Testis (tissue), 2 donors: ENCODE measurements at regions not wholly inside any gene's neighbourhood (a gene's known extent, or its start where the extent isn't known, plus 50 kb on each side); places are given as distances from the start of the nearest gene placed in this dataset.

ENCODE experiments used
- CTCF ChIP-seq, 3 experiments: fragments of 450-650 bp in 2 of 3; fragments of 200-600 bp in 1 of 3; sonication (generic) in 1 of 3; IDR thresholded peaks; one replicate each; pipeline ENCODE4 v1.5.1; 2016 to 2019; ENCODE audit warnings: antibody characterized with exemption in 3 of 3, mild to moderate bottlenecking in 2 of 3, moderate library complexity in 1 of 3
- POLR2A ChIP-seq: fragments of 450-650 bp; IDR thresholded peaks from one replicate; pipeline ENCODE4 v1.6.1; 2017; ENCODE audit warnings: antibody characterized with exemption, mild to moderate bottlenecking, moderate library complexity

- no peak for TF ChIP-seq CTCF (IDR thresholded peaks at IDR 0.05)
- TF ChIP-seq POLR2A: no peak
Measured at GRCh38 chr5:58016877-58017276, 443.0 kb downstream of the PLK2 start.
